HG02970 (cell line): ENCODE measurements at regions not wholly inside any gene's neighbourhood (a gene's known extent, or its start where the extent isn't known, plus 50 kb on each side); places are given as distances from the start of the nearest gene placed in this dataset.
A peak's percentile ranks its signal among the peaks of the same experiment; 100 is the strongest.

Source experiments
- ATAC-seq: cut with Tn5 transposase; IDR thresholded peaks from one replicate; pipeline ENCODE4 v1.9.1; 2021; ENCODE audit warnings: mild to moderate bottlenecking, moderate library complexity, moderate number of reproducible peaks; ENCODE audit not compliant: unreplicated experiment, low FRiP score

- no peak for ATAC-seq
These were observed 593.8 kb downstream of the USP25 start for GRCh38 chr21:16323596-16323995.

DNA sequence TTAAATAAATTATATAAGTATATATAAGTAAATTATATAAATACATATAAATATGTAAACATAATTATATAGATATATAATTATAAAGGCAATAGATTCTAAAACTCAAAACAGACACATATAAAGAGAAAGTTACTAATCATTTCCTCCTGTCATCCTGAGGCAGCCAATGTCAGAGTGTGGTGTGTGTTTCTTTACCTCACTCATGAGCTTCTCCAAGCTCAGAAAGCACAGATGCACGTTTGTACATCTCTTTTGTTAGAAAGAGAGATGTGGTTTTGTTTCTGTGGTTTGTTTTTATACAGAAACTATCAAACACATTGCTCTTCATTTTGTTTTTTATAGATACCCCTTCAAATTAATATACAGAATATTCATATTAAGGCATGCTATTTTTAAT lies 594.8 kb downstream of the USP25 start:
- no peak for ATAC-seq

DNA sequence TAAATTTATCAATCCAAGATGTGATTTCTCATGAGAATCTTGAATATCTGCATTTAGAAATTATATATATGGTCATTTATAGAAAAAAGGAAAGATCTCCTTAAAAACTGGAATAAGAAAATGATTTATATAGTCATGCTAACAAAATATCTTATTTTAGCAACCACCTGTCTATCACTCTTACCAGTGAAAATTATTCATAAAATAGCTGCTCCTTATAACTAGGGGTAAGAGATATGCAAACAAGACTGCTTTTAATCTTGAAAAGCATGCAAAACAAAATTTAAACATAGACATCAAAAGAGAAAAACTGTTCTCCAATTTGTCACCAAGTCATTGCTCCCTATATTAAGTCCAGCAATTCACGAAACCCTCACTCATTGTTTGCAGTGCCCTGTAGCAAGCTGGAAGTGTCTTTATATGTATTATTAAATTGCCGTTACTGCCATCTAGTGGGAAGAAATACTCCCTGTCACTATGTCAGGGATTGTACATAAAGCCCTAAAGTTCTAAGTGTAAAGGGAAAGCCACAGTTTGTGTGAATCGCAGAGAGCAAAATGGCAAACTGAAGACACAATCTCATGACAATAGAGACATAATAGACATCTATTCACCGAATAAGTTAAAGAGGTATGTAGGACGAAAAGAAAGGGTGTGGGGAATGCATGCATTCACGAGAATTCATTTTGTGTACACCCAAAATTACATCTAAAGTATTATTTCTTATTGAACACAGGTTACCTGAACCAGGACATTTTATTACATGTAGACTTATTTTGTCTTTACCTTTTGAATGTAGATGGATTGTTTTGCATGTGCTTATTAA lies 600.5 kb downstream of the USP25 start:
- peak; percentile 79 for ATAC-seq

DNA sequence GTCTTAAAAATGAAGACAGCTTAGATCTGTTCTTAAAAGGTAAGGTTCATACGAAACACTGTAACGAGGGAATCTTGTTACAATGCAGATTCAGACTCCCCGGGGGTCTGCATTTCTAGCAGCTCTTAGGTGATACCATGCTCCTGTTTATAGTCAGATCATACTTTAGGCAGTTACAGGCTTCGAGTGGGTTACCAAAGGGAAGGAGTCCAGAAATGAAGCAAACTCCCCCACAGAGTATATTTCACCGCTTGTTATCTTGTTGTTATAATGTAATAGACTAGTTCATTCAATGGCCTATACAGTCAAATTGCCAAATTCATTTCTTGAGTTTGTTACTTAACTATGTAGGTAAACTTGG lies 601.1 kb downstream of the USP25 start:
- no peak for ATAC-seq

GRCh38 chr21:16337266-16337665 lies 607.5 kb downstream of the USP25 start:
- ATAC-seq = no peak

DNA sequence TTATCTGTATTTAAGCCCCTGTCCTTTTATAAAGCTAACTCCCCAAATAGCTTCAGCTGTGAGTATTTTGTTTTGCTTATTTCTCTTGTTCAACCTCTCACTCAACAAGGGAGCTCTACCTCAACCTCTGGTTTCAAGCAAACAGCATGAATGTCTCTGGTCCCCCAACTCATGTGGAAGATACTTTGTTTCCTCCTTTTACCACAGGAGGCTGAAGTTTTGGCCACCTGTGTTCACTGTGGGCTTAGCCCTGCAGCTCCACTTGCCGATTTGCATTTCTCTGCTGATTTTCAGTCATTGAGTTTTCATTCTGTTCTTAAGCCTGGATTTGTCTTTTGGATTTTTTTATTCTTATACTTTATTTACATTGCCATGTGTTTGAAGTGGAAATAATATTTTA lies 613.1 kb downstream of the USP25 start:
- no peak for ATAC-seq

- ATAC-seq = no peak
These were observed 614.0 kb downstream of the USP25 start for GRCh38 chr21:16343776-16344175.

- no peak for ATAC-seq
These were observed 616.0 kb downstream of the USP25 start for GRCh38 chr21:16345757-16346156.

DNA sequence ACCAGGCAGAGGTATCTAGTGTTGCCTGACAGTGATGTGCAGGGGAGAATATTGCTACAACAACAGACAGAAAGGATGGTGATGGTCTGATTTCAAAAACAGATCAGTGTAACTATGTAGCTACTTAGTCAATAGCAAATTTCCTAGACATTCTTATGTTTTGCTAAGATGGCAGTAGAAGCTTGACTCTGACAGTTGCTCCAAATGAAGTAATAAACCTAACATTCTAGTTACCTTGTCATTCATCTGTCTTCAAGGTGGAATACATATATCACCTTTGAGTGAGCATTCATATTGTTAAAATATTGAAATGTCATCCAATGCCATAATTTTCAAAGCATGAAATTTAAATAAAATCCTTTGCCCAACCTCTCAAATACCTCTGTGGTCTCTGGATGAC lies 617.4 kb downstream of the USP25 start:
- no peak for ATAC-seq

DNA sequence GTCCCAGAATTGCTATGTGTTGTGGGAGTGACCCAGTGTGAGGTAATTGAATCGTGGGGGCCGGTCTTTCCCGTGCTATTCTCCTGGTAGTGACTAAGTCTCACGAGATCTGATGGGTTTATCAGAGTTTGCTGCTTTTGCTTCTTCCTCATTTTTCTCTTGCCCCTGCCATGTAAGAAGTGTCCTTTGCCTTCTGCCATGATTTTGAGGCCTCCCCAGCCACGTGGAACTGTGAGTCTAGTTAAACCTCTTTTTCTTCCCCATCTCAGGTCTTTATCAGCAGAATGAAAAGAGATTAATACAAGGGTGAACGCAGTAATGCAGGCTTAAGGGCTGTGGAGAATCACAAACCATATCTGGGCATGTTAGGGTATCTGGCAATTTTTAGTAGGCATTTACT lies 624.0 kb downstream of the USP25 start:
- no peak for ATAC-seq

DNA sequence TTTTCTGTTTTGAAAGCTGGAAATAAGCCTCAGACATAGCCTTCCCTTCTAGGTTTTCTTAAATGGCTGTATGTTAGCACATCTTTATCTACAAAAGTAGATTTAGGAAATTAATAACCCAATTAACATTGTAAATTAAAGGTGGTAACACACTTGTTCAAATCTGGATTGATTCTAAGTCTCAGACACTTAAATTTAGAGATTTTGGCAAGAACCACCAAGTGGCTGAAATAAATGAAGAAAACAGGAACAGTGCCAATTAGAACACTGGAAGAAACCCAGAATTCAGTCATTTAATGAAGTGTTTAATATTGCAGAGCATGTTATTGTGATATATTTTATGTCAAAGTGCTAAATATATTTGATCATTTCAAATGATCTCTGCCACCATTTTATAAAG lies 628.2 kb downstream of the USP25 start:
- ATAC-seq = no peak

- no peak for ATAC-seq
These were observed 629.0 kb downstream of the USP25 start for GRCh38 chr21:16358784-16359183.

GRCh38 chr21:16363100-16363499 lies 633.3 kb downstream of the USP25 start:
- ATAC-seq = no peak

GRCh38 chr21:16363518-16363917 lies 633.7 kb downstream of the USP25 start:
- no peak for ATAC-seq

DNA sequence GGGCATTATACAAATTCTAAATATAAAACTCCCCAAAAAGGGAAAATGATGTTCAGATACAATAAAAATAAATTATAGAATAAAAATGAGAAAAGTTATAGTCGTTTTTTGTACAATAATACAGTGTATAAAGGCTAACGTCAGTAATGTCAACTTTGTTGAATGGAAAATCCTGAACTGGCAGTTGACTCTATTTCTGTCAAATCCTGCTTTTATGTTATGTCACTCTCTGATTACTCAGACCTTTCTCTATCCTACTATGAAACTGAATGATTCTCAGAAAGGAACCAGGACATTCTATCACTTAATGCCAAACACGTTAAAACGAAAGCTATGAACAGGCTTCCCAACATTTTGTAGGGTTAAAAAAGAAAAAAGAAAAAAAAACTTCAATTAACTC lies 636.4 kb downstream of the USP25 start:
- ATAC-seq = no peak

- no peak for ATAC-seq
These were observed 637.3 kb downstream of the USP25 start for GRCh38 chr21:16367079-16367478.

GRCh38 chr21:16370186-16370585 lies 640.4 kb downstream of the USP25 start:
- no peak for ATAC-seq

DNA sequence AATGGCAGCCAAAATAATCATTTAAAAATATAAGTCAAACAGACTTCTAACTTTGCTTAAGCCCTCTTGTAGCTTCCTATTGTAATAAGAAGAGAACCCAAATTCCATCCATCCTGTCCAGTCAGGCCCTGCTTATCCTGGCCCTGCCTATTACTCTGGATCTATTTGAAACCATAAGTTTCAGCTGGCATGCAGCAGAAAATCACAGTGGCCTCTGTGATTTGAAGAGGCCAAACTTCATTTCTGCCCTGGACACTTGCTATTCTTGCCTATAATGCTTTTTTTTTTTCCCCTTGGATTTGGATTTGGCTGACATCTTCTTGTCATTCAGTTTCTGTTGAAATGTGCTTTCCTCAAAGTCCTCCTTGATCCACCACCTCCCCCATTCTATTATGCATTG lies 642.8 kb downstream of the USP25 start:
- ATAC-seq = no peak

- ATAC-seq = no peak
These were observed 646.9 kb downstream of the USP25 start for GRCh38 chr21:16376673-16377072.

- no peak for ATAC-seq
These were observed 647.4 kb downstream of the USP25 start for GRCh38 chr21:16377120-16377658.

GRCh38 chr21:16377857-16378256 lies 648.1 kb downstream of the USP25 start:
- no peak for ATAC-seq

DNA sequence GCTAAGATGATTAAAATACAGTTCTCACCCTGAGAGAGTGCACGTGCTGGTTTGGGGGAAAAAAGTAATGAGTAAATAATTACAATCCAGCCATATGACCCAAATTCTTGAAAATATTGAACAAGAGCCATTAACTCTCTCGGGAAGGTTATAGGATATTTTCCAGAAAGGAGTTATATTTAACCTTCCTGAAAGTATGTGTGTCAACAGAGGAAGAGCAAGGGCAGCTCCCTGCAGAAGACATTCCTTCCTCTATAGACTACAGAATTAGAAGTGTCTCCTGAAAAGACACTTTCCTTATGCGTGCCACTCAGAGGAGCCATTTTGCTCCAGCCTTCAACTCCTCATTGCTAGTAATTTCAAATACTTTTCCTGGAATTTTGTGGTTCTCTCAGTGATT lies 648.7 kb downstream of the USP25 start:
- no peak for ATAC-seq
